ENCODE measurements at regions not wholly inside any gene's neighbourhood (a gene's known extent, or its start where the extent isn't known, plus 50 kb on each side); places are given as distances from the start of the nearest gene placed in this dataset.
"Not testable (repeated sequence)": the region's sequence is repeated elsewhere in the genome, so short reads cannot be mapped to it uniquely, and the experiment has no call there.

- DNase-seq (ENCODE audit: insufficient read length, low spot score) (no peak), FAIRE-seq (no peak)
- TF ChIP-seq POLR2A (IDR thresholded peaks at IDR 0.05; ENCODE audit: low read depth, low read length), result no peak
These were observed 134.9 kb upstream of the NRIP1 start for GRCh38 chr21:15199414-15200383.

GRCh38 chr21:15203740-15204139 lies 138.9 kb upstream of the NRIP1 start:
- no peak for TF ChIP-seq POLR2A (IDR thresholded peaks at IDR 0.05; ENCODE audit: low read depth, low read length)
- FAIRE-seq (no peak), DNase-seq (ENCODE audit: insufficient read length, low spot score) (no peak)

GRCh38 chr21:15204140-15204969 lies 139.6 kb upstream of the NRIP1 start:
- no peak for TF ChIP-seq POLR2A (IDR thresholded peaks at IDR 0.05; ENCODE audit: low read depth, low read length)
- no peak for DNase-seq (ENCODE audit: insufficient read length, low spot score)
- no peak for FAIRE-seq

- FAIRE-seq (no peak), DNase-seq (ENCODE audit: insufficient read length, low spot score) (no peak)
- TF ChIP-seq POLR2A (IDR thresholded peaks at IDR 0.05; ENCODE audit: low read depth, low read length), result no peak
These were observed 140.1 kb upstream of the NRIP1 start for GRCh38 chr21:15204970-15205286.

GRCh38 chr21:15206514-15206913 lies 141.7 kb upstream of the NRIP1 start:
- no peak for DNase-seq (ENCODE audit: insufficient read length, low spot score)
- TF ChIP-seq POLR2A (IDR thresholded peaks at IDR 0.05; ENCODE audit: low read depth, low read length), result no peak
- no peak for FAIRE-seq

- no peak for FAIRE-seq
- no peak for TF ChIP-seq POLR2A (IDR thresholded peaks at IDR 0.05; ENCODE audit: low read depth, low read length)
- no peak for DNase-seq (ENCODE audit: insufficient read length, low spot score)
These were observed 142.4 kb upstream of the NRIP1 start for GRCh38 chr21:15207231-15207630.

GRCh38 chr21:15207635-15208370 lies 143.0 kb upstream of the NRIP1 start:
- no peak for FAIRE-seq
- DNase-seq (ENCODE audit: insufficient read length, low spot score), result no peak
- no peak for TF ChIP-seq POLR2A (IDR thresholded peaks at IDR 0.05; ENCODE audit: low read depth, low read length)

GRCh38 chr21:15208786-15209185 lies 144.0 kb upstream of the NRIP1 start:
- DNase-seq (ENCODE audit: insufficient read length, low spot score), result no peak
- no peak for FAIRE-seq
- no peak for TF ChIP-seq POLR2A (IDR thresholded peaks at IDR 0.05; ENCODE audit: low read depth, low read length)

GRCh38 chr21:15209224-15209623 lies 144.4 kb upstream of the NRIP1 start:
- TF ChIP-seq POLR2A (IDR thresholded peaks at IDR 0.05; ENCODE audit: low read depth, low read length), result no peak
- DNase-seq (ENCODE audit: insufficient read length, low spot score), result no peak
- no peak for FAIRE-seq

GRCh38 chr21:15210235-15210678 lies 145.5 kb upstream of the NRIP1 start:
- TF ChIP-seq POLR2A (IDR thresholded peaks at IDR 0.05; ENCODE audit: low read depth, low read length), result no peak
- DNase-seq (ENCODE audit: insufficient read length, low spot score) (peak; percentile 45), FAIRE-seq (peak; percentile 97)

- DNase-seq (ENCODE audit: insufficient read length, low spot score) (no peak), FAIRE-seq (no peak)
- no peak for TF ChIP-seq POLR2A (IDR thresholded peaks at IDR 0.05; ENCODE audit: low read depth, low read length)
These were observed 146.8 kb upstream of the NRIP1 start for GRCh38 chr21:15211491-15212133.

- no peak for DNase-seq (ENCODE audit: insufficient read length, low spot score)
- no peak for FAIRE-seq
- no peak for TF ChIP-seq POLR2A (IDR thresholded peaks at IDR 0.05; ENCODE audit: low read depth, low read length)
These were observed 147.4 kb upstream of the NRIP1 start for GRCh38 chr21:15212206-15212605.

- DNase-seq (ENCODE audit: insufficient read length, low spot score); FAIRE-seq: not testable (repeated sequence)
These were observed 153.7 kb upstream of the NRIP1 start for GRCh38 chr21:15218476-15218875.

All from H54 (cell line).